ENCODE measurements at regions not wholly inside any gene's neighbourhood (a gene's known extent, or its start where the extent isn't known, plus 50 kb on each side); places are given as distances from the start of the nearest gene placed in this dataset.

GRCh38 chr2:34912084-34912483 is 1313.0 kb upstream of the FAM98A start:
- no peaks in the 10 kb centered on the region for H3K36me3 ChIP-seq (ENCODE audit: insufficient read depth, low read length)
- H2AFZ ChIP-seq (ENCODE audit: low read depth, low read length), result no peak overlapping the region
- no peak overlapping the region for H3K9ac ChIP-seq (ENCODE audit: low read length)
- H3K9me3 ChIP-seq (ENCODE audit: low read length), result no peaks in the 10 kb centered on the region
- TF ChIP-seq CTCF (IDR thresholded peaks at IDR 0.05; ENCODE audit: poor library complexity, severe bottlenecking), result no peak
- TF ChIP-seq EP300 (conservative IDR thresholded peaks at IDR 0.05; ENCODE audit: poor library complexity, severe bottlenecking), result no peak
- TF ChIP-seq EZH2 (IDR thresholded peaks at IDR 0.05; ENCODE audit: borderline replicate concordance, insufficient read depth, low read length, poor library complexity, severe bottlenecking), result no peak
- TF ChIP-seq RAD21 (conservative IDR thresholded peaks at IDR 0.05), result no peak
- TF ChIP-seq POLR2AphosphoS5 (IDR thresholded peaks at IDR 0.05), result no peak
- no peak for TF ChIP-seq SMC3 (conservative IDR thresholded peaks at IDR 0.05; ENCODE audit: poor library complexity)
- TF ChIP-seq REST (IDR thresholded peaks at IDR 0.05; ENCODE audit: borderline replicate concordance), result no peak
- TF ChIP-seq MXI1 (conservative IDR thresholded peaks at IDR 0.05; ENCODE audit: poor library complexity, severe bottlenecking), result no peak
- no peak for TF ChIP-seq TAF1 (IDR thresholded peaks at IDR 0.05; ENCODE audit: low read depth)
- H3K9me2 ChIP-seq (ENCODE audit: insufficient read depth, low read length), result no peaks in the 10 kb centered on the region
- no peak overlapping the region for H3K27ac ChIP-seq (ENCODE audit: low read length)
- no peaks in the 10 kb centered on the region for H4K20me1 ChIP-seq (ENCODE audit: insufficient read depth)
- H3F3A ChIP-seq (ENCODE audit: insufficient read depth, low read length, poor library complexity, severe bottlenecking), result no peaks in the 10 kb centered on the region
- no peak overlapping the region for H3K4me3 ChIP-seq (ENCODE audit: low read length)
- H3K4me2 ChIP-seq (ENCODE audit: low read length), result no peak overlapping the region
- H3K27me3 ChIP-seq (ENCODE audit: insufficient read depth, low read depth, low read length), result no peaks in the 10 kb centered on the region
- no peaks in the 10 kb centered on the region for H3K79me2 ChIP-seq (replicated peaks; ENCODE audit: insufficient read depth, low read length)

- TF ChIP-seq TAF1 (IDR thresholded peaks at IDR 0.05; ENCODE audit: low read depth) (no peak), CTCF (IDR thresholded peaks at IDR 0.05; ENCODE audit: poor library complexity, severe bottlenecking) (no peak)
- Histone ChIP-seq H4K20me1 (ENCODE audit: insufficient read depth) (no peaks in the 10 kb centered on the region), H3K9me3 (ENCODE audit: low read length) (no peaks in the 10 kb centered on the region), H3K4me3 (ENCODE audit: low read length) (no peak overlapping the region), H3K79me2 (replicated peaks; ENCODE audit: insufficient read depth, low read length) (no peaks in the 10 kb centered on the region), H3F3A (ENCODE audit: insufficient read depth, low read length, poor library complexity, severe bottlenecking) (no peaks in the 10 kb centered on the region), H3K27ac (ENCODE audit: low read length) (no peak overlapping the region), H3K27me3 (ENCODE audit: insufficient read depth, low read depth, low read length) (no peaks in the 10 kb centered on the region), H2AFZ (ENCODE audit: low read depth, low read length) (no peak overlapping the region), H3K36me3 (ENCODE audit: insufficient read depth, low read length) (no peaks in the 10 kb centered on the region), H3K9ac (ENCODE audit: low read length) (no peak overlapping the region), H3K4me2 (ENCODE audit: low read length) (no peak overlapping the region), H3K9me2 (ENCODE audit: insufficient read depth, low read length) (no peaks in the 10 kb centered on the region)
These were observed 1311.0 kb upstream of the FAM98A start for GRCh38 chr2:34909992-34910705.
